ENCODE measurements at regions not wholly inside any gene's neighbourhood (a gene's known extent, or its start where the extent isn't known, plus 50 kb on each side); places are given as distances from the start of the nearest gene placed in this dataset.

DNA sequence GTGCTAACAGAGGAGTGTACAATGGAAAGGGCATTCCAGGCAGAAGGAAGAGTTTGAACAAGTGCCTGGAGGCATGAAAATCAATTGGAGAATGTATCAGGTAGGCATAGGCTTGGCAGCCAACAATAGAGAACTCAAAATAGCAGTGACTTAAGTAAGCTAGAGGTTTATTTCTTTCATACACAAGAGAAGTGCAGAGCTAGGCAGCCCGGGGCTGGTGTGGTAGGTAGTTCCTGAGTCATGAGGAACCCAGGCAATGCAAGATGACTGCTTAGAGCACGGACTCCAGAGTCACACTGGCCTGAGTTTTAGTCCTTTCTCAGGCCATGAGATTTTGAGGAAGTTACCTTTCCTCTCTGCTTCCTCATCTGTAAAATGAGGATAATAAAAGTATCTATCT lies 74.8 kb upstream of the LRRN2 start:
- Histone ChIP-seq H3K4ac (replicated peaks; ENCODE audit: insufficient read length, low read depth, low read length) (no peak overlapping the region), H3K4me2 (ENCODE audit: insufficient read depth in 1 of 2, low read depth in 2 of 2, low read length in 2 of 2) (no peak overlapping the region), H3K79me1 (ENCODE audit: low read depth, low read length) (no peaks in the 10 kb centered on the region), H2AFZ (ENCODE audit: low read length) (no peak overlapping the region), H3K36me3 (ENCODE audit: control insufficient read depth in 2 of 4, insufficient read depth in 4 of 4, low read length in 3 of 4) (no peaks in the 10 kb centered on the region), H2BK15ac (ENCODE audit: low read length) (no peak overlapping the region), H2BK5ac (ENCODE audit: low read depth, low read length) (no peak overlapping the region), H3K4me1 (replicated peaks in 1 of 4; ENCODE audit: control insufficient read depth in 3 of 4, insufficient read depth in 4 of 4, low read length in 3 of 4) (peaks cover 0 to 5% (median 2%) of the 10 kb centered on the region in 4 experiments; a peak in 4 of 7 replicates), H3K9me3 (ENCODE audit: insufficient read depth in 2 of 2, low read depth in 1 of 2, low read length in 1 of 2) (no peaks in the 10 kb centered on the region), H3K27ac (ENCODE audit: low read depth, low read length) (no peak overlapping the region), H3K9ac (replicated peaks in 1 of 4; ENCODE audit: extremely low read depth in 1 of 4, low read depth in 3 of 4, low read length in 3 of 4) (no peak overlapping the region), H2BK12ac (ENCODE audit: low read depth, low read length) (no peak overlapping the region), H3K23me2 (ENCODE audit: low read depth, low read length) (no peaks in the 10 kb centered on the region), H3K23ac (ENCODE audit: insufficient read length) (no peak overlapping the region), H3K14ac (ENCODE audit: insufficient read length) (no peak overlapping the region), H4K5ac (ENCODE audit: insufficient read length, low read depth, low read length) (no peak overlapping the region), H2AK5ac (ENCODE audit: low read depth, low read length) (no peak overlapping the region), H3K4me3 (ENCODE audit: extremely low read depth in 1 of 4, insufficient read depth in 2 of 4, low read depth in 3 of 4, low read length in 4 of 4) (no peak overlapping the region), H2BK20ac (ENCODE audit: low read length) (no peak overlapping the region), H4K8ac (ENCODE audit: extremely low read depth, insufficient read depth, low read length) (no peak overlapping the region), H3K18ac (ENCODE audit: extremely low read depth, low read length) (no peak overlapping the region), H2BK120ac (replicated peaks; ENCODE audit: low read depth, low read length) (no peak overlapping the region), H3K79me2 (ENCODE audit: control insufficient read depth in 1 of 2, insufficient read depth in 2 of 2, low read length in 2 of 2) (no peaks in the 10 kb centered on the region), H3K56ac (replicated peaks; ENCODE audit: insufficient read length, low read depth, low read length) (no peak overlapping the region), H4K20me1 (replicated peaks in 1 of 2; ENCODE audit: control insufficient read depth in 1 of 2, insufficient read depth in 2 of 2, low read length in 2 of 2) (no peaks in the 10 kb centered on the region), H3K27me3 (replicated peaks in 1 of 4; ENCODE audit: control insufficient read depth in 3 of 4, extremely low read depth in 1 of 4, insufficient read depth in 3 of 4, low read length in 3 of 4) (no peaks in the 10 kb centered on the region), H4K91ac (replicated peaks; ENCODE audit: insufficient read length, low read length) (no peak overlapping the region)
- POLR2A ChIA-PET (ENCODE audit: partially characterized antibody) = no interaction called here
- WGBS, 2 experiments (ENCODE audit: extremely low coverage in 1 of 2, insufficient coverage in 1 of 2, insufficient read length in 1 of 2, insufficient replicate concordance in 2 of 2, low coverage in 1 of 2, low lambda C conversion rate in 2 of 2, missing lambda C conversion rate in 1 of 2) = 92% methylated on average over 2 of the region's 2 CpGs; no CpG with 5 or more reads in 1 of the 2 experiments
- FAIRE-seq (no peak), DNase-seq (ENCODE audit: low read depth in 1 of 2, low spot score in 2 of 2) (no peak)
- CTCF ChIA-PET (ENCODE audit: partially characterized antibody) = interaction anchor here (0.9 to 15.2 kb wide), 13 partner anchors 10 to 195 kb away, joined by 3 to 239 read pairs (median 4); no protein-coding TSS in a partner anchor
- TF ChIP-seq JUND (IDR thresholded peaks at IDR 0.05; ENCODE audit: low read length) (no peak), CHD1 (IDR thresholded peaks at IDR 0.05; ENCODE audit: low read depth, low read length) (no peak), SP2 (IDR thresholded peaks at IDR 0.05; ENCODE audit: low read length) (no peak), CHD2 (IDR thresholded peaks at IDR 0.05; ENCODE audit: low read length) (no peak)
